Prostate gland (tissue), 2 donors: ENCODE measurements at regions not wholly inside any gene's neighbourhood (a gene's known extent, or its start where the extent isn't known, plus 50 kb on each side); places are given as distances from the start of the nearest gene placed in this dataset.

Experiments used
- POLR2A ChIP-seq: fragments of 450-650 bp; IDR thresholded peaks from one replicate; pipeline ENCODE4 v1.6.1; 2016; ENCODE audit warnings: antibody characterized with exemption, mild to moderate bottlenecking
- POLR2AphosphoS5 ChIP-seq: sonication (generic); formaldehyde crosslinking; IDR thresholded peaks from one replicate; pipeline ENCODE4 v1.6.1; 2017; ENCODE audit warnings: antibody characterized with exemption
- TF ChIP-seq, protein P1 (sequence below), 4 experiments: fragments of 200-600 bp in 2 of 4; fragments of 450-650 bp in 2 of 4; sonication (generic) in 2 of 4; IDR thresholded peaks; 1 replicate in 3 of 4; 2 replicates in 1 of 4; pipeline ENCODE4 v1.5.1; 2016 to 2019; ENCODE audit warnings: antibody characterized with exemption in 4 of 4, mild to moderate bottlenecking in 2 of 4, moderate library complexity in 2 of 4

DNA sequence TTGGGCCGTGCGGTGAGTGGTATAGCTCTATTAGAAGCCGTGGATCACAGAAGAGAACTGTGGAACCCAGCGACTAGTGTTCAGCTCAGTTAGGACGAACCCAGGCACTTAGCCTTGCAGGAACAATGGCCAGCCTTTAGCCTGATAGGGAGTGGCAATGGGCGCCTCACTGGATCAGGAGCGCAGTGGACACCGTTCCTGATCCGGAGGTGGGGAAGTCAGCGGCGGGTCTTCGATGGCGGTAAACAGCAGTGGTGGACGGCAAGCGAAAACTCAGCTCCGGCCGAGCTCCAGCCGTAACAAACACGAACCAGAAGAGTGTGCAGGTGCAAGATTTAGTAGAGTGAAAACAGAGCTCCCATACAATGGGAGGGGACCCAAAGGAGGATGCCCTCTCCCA, 340.0 kb downstream of the TLE4 start:
- TF ChIP-seq POLR2A (no peak), POLR2AphosphoS5 (no peak)
- TF ChIP-seq, protein P1, sequence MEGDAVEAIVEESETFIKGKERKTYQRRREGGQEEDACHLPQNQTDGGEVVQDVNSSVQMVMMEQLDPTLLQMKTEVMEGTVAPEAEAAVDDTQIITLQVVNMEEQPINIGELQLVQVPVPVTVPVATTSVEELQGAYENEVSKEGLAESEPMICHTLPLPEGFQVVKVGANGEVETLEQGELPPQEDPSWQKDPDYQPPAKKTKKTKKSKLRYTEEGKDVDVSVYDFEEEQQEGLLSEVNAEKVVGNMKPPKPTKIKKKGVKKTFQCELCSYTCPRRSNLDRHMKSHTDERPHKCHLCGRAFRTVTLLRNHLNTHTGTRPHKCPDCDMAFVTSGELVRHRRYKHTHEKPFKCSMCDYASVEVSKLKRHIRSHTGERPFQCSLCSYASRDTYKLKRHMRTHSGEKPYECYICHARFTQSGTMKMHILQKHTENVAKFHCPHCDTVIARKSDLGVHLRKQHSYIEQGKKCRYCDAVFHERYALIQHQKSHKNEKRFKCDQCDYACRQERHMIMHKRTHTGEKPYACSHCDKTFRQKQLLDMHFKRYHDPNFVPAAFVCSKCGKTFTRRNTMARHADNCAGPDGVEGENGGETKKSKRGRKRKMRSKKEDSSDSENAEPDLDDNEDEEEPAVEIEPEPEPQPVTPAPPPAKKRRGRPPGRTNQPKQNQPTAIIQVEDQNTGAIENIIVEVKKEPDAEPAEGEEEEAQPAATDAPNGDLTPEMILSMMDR (IDR thresholded peaks at IDR 0.05): no peak
